ENCODE measurements at regions not wholly inside any gene's neighbourhood (a gene's known extent, or its start where the extent isn't known, plus 50 kb on each side); places are given as distances from the start of the nearest gene placed in this dataset.

GRCh38 chr16:85252461-85252860, 140.2 kb upstream of the CIBAR2 start:
- ATAC-seq (no peak), DNase-seq (no peak)
- H3K4me1 ChIP-seq: no peaks in the 10 kb centered on the region
- no peak for TF ChIP-seq CTCF (IDR thresholded peaks at IDR 0.05)
- no peaks in the 10 kb centered on the region for H3K36me3 ChIP-seq
- intact Hi-C loops (cut with DNase I): no loop called here
- no peak overlapping the region for H3K27ac ChIP-seq
- H3K4me3 ChIP-seq: no peak overlapping the region
- no peaks in the 10 kb centered on the region for H3K9me3 ChIP-seq
- no peaks in the 10 kb centered on the region for H3K27me3 ChIP-seq (ENCODE audit: low read depth)

- Histone ChIP-seq H3K27me3 (ENCODE audit: low read depth) (no peaks in the 10 kb centered on the region), H3K27ac (no peak overlapping the region), H3K4me1 (no peaks in the 10 kb centered on the region), H3K36me3 (no peaks in the 10 kb centered on the region), H3K4me3 (no peak overlapping the region), H3K9me3 (no peaks in the 10 kb centered on the region)
- TF ChIP-seq CTCF (IDR thresholded peaks at IDR 0.05): peak; percentile 96
- intact Hi-C loops (cut with DNase I): no loop called here
- ATAC-seq (peak; percentile 79 to 85), DNase-seq (peak; percentile 67)
Measured at GRCh38 chr16:85253084-85253941, 141.0 kb upstream of the CIBAR2 start.

DNA sequence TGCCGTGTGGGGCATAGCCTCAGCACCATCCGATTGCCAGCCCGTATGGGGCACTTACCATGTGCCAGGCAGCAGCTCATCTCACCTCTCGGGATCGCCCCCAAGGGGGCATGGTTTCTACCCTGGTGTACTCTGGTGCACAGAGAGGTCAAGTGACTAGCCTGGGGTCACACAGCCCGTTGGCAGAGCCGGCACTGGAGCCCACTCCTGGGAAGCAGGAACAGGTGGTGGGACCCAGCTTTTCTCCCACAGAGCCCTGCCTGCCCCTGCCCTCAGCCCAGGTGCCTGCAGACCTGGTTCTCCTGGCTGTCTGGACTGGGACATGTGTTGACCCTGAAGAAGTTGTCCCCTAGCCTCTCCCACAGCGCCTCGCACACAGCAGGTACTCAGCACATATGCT, 141.8 kb upstream of the CIBAR2 start:
- Histone ChIP-seq H3K27ac (no peak overlapping the region), H3K27me3 (ENCODE audit: low read depth) (no peaks in the 10 kb centered on the region), H3K4me1 (no peaks in the 10 kb centered on the region), H3K9me3 (no peaks in the 10 kb centered on the region), H3K4me3 (no peak overlapping the region), H3K36me3 (no peaks in the 10 kb centered on the region)
- DNase-seq (no peak), ATAC-seq (no peak)
- intact Hi-C loops (cut with DNase I): no loop called here
- TF ChIP-seq CTCF (IDR thresholded peaks at IDR 0.05): no peak

GRCh38 chr16:85254921-85255320, 142.6 kb upstream of the CIBAR2 start:
- Histone ChIP-seq H3K27me3 (ENCODE audit: low read depth) (no peaks in the 10 kb centered on the region), H3K9me3 (no peaks in the 10 kb centered on the region), H3K4me1 (no peaks in the 10 kb centered on the region), H3K27ac (no peak overlapping the region), H3K36me3 (no peaks in the 10 kb centered on the region), H3K4me3 (no peak overlapping the region)
- intact Hi-C loops (cut with DNase I): no loop called here
- TF ChIP-seq CTCF (IDR thresholded peaks at IDR 0.05): no peak
- no peak for DNase-seq
- ATAC-seq: no peak

DNA sequence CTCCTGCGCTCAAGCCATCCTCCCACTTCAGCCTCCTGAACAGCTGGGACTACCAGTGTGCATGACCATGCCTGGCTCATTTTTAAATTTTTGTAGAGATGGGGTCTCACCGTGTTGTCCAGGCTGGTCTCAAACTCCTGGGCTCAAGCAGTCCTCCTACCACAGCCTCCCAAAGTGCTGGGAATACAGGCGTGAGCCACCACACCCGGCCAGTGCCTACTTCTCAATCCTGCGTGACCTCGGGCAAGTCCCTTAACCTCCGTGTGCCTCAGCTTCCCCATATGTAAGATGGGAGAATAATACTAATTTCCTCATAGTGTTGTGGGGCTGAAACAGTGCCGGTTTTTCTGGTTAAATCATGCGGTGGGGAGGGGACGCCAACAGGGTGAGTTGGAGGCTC, 143.5 kb upstream of the CIBAR2 start:
- no peaks in the 10 kb centered on the region for H3K4me1 ChIP-seq
- TF ChIP-seq CTCF (IDR thresholded peaks at IDR 0.05): no peak
- ATAC-seq (no peak), DNase-seq (no peak)
- H3K9me3 ChIP-seq: no peaks in the 10 kb centered on the region
- no peak overlapping the region for H3K27ac ChIP-seq
- H3K36me3 ChIP-seq: no peaks in the 10 kb centered on the region
- H3K4me3 ChIP-seq: no peak overlapping the region
- H3K27me3 ChIP-seq (ENCODE audit: low read depth): no peaks in the 10 kb centered on the region
- intact Hi-C loops (cut with DNase I): no loop called here

Data from lower lobe of right lung (tissue), 2 donors.